HG03521 (cell line): ENCODE measurements at regions not wholly inside any gene's neighbourhood (a gene's known extent, or its start where the extent isn't known, plus 50 kb on each side); places are given as distances from the start of the nearest gene placed in this dataset.

ENCODE experiments used
- ATAC-seq: cut with Tn5 transposase; IDR thresholded peaks from one replicate; pipeline ENCODE4 v1.9.1; 2021; ENCODE audit warnings: mild to moderate bottlenecking, moderate library complexity; ENCODE audit not compliant: unreplicated experiment

- no peak for ATAC-seq
Observed at GRCh38 chr5:40390281-40391149, 289.2 kb upstream of the PTGER4 start.

DNA sequence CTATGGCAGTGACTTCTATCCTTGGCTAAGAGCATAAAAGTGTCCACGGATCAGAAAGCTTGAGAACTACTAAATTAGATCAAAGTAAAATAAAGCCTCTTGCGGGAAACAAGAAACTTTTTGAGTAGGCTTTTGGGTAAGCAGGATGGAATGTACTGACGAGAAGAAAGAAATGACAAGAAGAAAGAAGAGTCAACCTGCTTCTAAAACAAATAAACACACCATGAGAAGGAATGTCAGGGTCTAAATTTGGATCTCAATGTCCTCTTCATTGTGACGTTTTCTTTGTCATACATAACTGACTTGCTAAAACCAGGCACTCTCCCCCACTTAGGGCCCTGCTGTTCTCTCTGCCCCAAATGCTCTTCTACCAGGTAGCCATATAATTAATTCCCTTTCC, 290.1 kb upstream of the PTGER4 start:
- no peak for ATAC-seq

GRCh38 chr5:40386289-40386688, 293.4 kb upstream of the PTGER4 start:
- peak; percentile 90 for ATAC-seq

DNA sequence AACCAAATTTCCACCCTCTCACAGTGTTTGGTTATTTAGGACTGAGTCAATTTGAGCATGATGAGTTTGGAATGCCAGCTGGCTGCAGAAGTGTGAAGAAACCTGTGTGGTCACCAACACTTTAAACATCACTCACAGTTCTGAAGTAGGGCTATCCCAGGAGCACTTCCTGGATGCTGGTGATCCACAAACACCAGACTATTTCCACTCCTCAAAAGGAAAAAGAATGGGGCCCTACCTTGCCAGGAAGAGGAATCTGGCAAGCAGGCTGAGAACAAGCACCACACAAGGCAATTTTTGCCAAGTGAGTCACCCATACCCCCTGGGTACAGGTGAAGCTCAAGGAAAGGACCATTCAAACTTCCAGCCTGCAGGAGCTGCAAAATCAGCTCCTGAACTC, 294.2 kb upstream of the PTGER4 start:
- ATAC-seq: no peak

- ATAC-seq: no peak
Observed at GRCh38 chr5:40384782-40385390, 294.8 kb upstream of the PTGER4 start.

DNA sequence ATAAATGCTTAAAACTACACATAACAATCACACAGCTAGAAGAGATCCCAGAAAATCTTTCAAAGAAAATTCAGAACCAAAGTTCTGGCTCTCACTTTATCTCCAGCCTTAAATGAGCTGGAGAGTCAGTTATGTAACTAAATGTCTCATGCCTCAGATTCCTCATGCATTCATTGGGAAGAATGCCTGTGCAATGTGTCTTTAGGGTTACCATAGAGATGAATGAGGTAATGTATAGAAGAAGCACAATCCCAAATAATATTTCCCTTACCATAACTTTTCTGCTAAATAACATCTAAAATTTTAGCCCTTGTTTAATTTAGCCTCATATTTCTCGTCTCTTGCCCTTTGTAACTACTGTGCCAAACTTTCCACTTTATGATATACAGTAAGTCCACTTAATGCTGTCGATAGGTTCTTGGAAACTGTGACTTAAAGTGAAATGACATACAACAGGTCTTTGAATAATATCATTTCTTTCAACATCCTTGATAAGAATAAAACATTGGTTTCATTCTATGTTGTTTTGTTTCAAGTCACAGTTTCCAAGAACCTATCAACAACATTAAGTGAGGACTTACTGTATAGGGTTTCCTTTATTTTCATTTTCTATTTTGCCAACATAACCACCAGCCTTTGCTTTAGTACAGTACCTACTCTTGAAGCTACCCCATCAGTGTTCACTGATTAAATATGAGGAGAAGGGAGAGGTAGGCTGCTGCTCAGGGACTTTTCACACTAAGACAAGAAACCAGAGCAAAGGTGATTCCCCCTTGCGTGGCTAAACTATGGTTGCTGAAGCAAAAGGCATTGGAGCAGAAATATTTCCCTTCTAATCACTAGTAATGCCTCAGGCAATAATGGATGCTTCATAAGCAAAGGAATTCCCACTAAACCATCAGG, 295.7 kb upstream of the PTGER4 start:
- peak; percentile 28 for ATAC-seq

DNA sequence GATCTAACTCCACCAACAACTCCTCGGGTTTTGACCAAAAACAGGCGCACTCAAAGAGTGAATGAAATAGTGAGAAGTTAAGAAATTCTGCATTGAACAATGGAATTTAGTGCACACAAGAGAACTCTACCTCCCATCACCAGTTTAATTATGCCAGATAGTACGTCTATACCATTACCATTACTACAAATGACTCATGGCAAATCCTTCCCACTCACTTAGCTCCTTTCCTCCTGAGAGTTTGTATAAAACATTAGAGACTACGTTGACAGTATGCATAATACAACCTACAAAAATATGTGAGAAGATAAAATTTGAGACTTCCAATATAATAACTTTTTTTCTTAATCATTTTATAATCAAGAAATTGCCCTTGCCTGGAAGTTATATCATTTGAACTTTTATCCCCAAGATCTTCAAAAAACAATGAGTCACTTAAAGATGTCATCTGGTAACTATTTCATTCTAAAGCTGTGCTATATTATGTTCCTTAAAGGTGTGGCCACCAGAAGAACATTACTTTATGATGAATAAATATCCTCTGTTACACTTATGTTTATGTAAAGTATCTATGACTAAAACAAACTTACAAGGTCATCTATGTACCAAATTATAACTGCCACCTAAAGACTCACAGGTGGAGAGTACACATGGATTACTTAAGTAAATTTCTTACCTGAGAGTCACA, 297.9 kb upstream of the PTGER4 start:
- no peak for ATAC-seq

- ATAC-seq: no peak
Observed at GRCh38 chr5:40381016-40381415, 298.7 kb upstream of the PTGER4 start.

- ATAC-seq: peak; percentile 64
Observed at GRCh38 chr5:40378396-40379177, 301.1 kb upstream of the PTGER4 start.

GRCh38 chr5:40376566-40376965, 303.1 kb upstream of the PTGER4 start:
- ATAC-seq: peak; percentile 58

DNA sequence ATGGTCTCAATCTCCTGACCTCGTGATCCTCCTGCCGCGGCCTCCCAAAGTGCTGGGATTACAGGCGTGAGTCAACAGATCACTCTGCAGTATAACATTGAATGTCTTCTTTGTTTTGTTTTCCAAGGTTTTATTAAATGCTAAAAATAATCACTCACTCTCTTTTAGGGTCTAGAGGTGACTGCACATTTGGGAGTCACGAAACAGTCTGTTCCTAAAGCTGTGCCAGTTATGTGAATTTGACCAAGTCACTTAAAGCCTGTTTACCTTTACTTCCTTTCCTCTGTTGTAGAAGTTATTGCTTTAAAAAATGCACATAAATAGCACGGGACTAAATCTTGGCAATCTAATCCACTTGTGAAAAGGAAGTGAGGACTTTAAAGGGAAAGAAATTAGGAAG, 304.9 kb upstream of the PTGER4 start:
- no peak for ATAC-seq

- no peak for ATAC-seq
Observed at GRCh38 chr5:40368200-40368599, 311.5 kb upstream of the PTGER4 start.

DNA sequence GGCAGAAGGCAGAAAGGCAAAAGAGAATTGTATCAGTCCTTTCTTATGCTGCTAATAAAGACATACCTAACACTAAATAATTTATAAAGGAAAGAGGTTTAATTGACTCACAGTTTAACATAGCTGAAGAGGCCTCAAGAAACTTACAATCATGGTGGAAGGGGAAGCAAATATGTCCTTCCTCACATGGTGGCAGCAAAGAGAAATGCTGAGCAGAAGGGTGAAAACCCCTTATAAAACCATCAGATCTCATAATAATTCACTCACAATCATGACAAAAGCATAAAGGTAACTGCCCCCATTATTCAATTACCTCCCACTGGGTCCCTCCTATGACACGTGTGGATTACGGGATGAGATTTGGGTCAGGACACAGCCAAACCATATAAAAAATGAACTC, 312.5 kb upstream of the PTGER4 start:
- no peak for ATAC-seq

- ATAC-seq: no peak
Observed at GRCh38 chr5:40365342-40366330, 314.1 kb upstream of the PTGER4 start.

DNA sequence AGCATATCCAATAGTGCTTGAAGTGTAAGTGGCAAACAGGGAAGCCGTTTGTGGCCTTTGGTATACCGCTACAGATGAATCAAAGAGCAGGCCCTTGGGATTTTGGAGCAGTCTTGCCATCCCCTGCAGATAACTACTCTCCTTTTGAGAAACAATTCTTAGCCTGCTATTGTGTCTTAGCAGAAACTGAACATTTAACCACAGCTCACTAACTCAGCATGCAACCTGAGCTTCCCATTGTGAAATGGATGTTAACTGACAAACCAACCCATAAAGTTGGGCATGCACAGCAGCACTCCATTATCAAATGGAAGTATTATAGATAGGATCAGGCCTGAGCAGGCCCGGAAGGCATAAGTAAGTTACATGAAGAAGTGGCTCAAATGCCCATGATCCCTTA, 315.3 kb upstream of the PTGER4 start:
- no peak for ATAC-seq

- ATAC-seq: no peak
Observed at GRCh38 chr5:40361378-40361777, 318.3 kb upstream of the PTGER4 start.

DNA sequence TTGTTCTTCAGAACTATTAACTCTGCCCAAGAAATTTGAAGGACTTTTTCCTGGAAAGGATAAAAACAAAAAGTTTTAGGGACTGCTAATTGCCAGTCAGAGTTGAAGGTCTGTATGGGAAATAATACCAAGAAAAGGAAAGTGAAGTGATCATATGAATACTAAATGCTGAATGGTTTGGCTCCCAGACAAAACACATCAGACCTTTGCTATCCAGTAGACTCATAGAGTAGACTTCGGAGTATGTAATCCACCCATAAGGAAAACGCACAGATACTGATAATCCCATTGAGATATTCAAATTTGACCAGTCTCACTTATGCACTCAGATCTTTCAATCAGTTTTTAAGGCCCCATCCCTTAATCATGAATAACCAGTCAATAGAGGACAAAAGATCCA, 319.0 kb upstream of the PTGER4 start:
- ATAC-seq: no peak

- no peak for ATAC-seq
Observed at GRCh38 chr5:40359832-40360231, 319.9 kb upstream of the PTGER4 start.

- ATAC-seq: no peak
Observed at GRCh38 chr5:40359093-40359492, 320.6 kb upstream of the PTGER4 start.
